GM10248 (cell line): ENCODE measurements at regions not wholly inside any gene's neighbourhood (a gene's known extent, or its start where the extent isn't known, plus 50 kb on each side); places are given as distances from the start of the nearest gene placed in this dataset.

ENCODE experiments used
- CTCF ChIA-PET: fragments of 300-600 bp; sonication (Branson Sonifier 250); formaldehyde crosslinking; extraction: SDS; loops from one replicate; lab custom pipeline; 2021; ENCODE audit warnings: antibody characterized with exemption; lab: Yijun Ruan, JAX
- POLR2A ChIA-PET: fragments of 350-650 bp; sonication (Branson Sonifier 250); formaldehyde crosslinking; extraction: SDS; loops from one replicate; lab custom pipeline; 2020; ENCODE audit warnings: antibody characterized with exemption; lab: Yijun Ruan, JAX
- DNase-seq: peaks from one replicate; pipeline ENCODE4 v3.0.0; 2012; ENCODE audit errors: extremely low spot score
- TF ChIP-seq, protein P1 (sequence below): IDR thresholded peaks from 2 replicates; pipeline ENCODE4 v1.5.1; 2012; ENCODE audit warnings: mild to moderate bottlenecking, low read depth; ENCODE audit errors: extremely low read depth, missing control alignments, control extremely low read depth

DNA sequence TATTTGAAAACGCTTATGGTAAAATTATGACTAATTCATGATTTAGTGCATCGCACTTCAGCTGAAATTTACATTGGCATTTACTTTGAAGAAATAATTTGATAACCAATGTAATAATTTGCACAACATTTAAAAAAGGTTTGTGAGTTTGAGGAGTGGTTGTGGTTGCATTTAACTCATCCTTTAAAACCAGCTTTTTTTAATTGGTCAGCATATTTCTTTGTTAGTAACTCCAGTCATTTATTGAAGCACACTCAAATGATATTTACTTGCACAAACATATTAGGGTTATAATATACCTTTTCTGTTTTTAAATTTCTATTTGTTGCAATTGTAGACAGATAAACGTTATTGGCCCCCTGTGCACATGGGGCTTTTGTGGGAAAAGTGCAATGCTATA is 78.1 kb upstream of the AHI1 start:
- TF ChIP-seq, protein P1, sequence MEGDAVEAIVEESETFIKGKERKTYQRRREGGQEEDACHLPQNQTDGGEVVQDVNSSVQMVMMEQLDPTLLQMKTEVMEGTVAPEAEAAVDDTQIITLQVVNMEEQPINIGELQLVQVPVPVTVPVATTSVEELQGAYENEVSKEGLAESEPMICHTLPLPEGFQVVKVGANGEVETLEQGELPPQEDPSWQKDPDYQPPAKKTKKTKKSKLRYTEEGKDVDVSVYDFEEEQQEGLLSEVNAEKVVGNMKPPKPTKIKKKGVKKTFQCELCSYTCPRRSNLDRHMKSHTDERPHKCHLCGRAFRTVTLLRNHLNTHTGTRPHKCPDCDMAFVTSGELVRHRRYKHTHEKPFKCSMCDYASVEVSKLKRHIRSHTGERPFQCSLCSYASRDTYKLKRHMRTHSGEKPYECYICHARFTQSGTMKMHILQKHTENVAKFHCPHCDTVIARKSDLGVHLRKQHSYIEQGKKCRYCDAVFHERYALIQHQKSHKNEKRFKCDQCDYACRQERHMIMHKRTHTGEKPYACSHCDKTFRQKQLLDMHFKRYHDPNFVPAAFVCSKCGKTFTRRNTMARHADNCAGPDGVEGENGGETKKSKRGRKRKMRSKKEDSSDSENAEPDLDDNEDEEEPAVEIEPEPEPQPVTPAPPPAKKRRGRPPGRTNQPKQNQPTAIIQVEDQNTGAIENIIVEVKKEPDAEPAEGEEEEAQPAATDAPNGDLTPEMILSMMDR = no peak
- POLR2A ChIA-PET = no interaction called here
- no peak for DNase-seq
- CTCF ChIA-PET = interaction anchor here (1.6 kb wide), 2 partner anchors 19 to 22 kb away, joined by 3 to 4 read pairs; no protein-coding TSS in a partner anchor

DNA sequence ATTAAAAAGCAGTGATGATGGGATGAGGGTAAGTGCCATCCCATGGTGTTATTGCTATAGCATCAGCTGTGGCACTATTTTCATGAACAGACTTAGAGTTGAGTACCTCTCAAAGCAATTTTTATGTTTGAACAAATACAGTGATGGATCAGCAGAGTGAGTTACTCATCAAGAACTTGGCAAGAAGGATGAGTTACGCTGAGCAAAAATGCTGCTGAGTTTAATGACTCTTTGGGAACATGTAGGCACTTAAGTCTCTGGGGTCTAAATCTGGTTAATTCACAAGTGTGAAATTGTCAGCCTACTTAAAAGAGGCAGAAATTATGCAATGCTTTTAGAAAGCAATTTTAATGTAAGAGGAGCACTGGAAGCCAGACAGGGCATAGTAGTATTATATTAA is 78.5 kb upstream of the AHI1 start:
- ChIA-PET CTCF (interaction anchor here (1.6 kb wide), 2 partner anchors 19 to 23 kb away, joined by 3 to 4 read pairs; no protein-coding TSS in a partner anchor), POLR2A (no interaction called here)
- TF ChIP-seq, protein P1 = no peak
- no peak for DNase-seq

DNA sequence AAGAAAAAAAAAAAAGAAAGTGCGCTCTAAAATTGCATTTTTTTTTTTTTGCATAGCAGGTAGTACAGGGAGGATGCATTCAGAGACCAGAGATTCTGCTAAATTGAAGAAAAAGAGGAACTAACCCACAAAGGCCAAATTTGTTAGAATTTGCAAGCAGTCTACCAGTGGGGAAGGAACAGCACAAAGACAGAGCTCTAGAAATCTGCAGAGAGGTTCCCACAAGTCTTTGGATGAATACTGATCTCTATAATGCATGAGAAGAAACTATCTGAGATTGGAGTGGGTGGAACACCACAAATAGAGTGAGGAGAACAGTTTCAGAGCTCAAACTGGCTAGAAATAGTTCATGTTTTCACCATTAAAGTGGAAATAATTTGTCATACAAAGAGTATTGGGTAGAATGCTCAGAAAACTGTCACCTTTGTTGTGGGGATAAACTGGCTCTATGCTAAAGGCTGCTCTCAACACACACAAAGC is 79.6 kb upstream of the AHI1 start:
- TF ChIP-seq, protein P1 = no peak
- POLR2A ChIA-PET = interaction anchor here (0.8 kb wide), 1 partner anchor 9 kb away, joined by 7 read pairs; no protein-coding TSS in a partner anchor
- CTCF ChIA-PET = interaction anchor here (0.7 to 1.3 kb wide), 6 partner anchors 9 to 649 kb away, joined by 3 to 5 read pairs (median 4); no protein-coding TSS in a partner anchor
- DNase-seq = peak; percentile 32

DNA sequence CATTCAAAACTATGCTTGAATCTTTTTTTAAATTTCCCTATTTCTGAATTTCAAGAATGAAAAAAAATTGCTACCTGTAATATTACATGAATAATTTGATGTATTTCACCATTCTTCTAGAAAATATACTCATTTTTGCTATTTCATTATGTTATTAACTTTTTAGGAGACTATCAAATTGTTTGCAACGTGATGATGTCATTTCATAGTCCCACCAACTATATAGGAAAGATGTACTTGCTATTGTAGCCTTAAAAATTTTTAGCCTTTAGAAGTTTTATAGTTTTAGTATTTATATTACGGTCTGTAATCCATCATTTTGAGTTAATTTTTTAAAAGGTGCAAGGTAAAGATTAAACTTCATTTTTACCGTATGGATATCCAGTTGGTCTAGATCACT is 81.4 kb upstream of the AHI1 start:
- ChIA-PET CTCF (no interaction called here), POLR2A (no interaction called here)
- TF ChIP-seq, protein P1 = no peak
- no peak for DNase-seq

DNA sequence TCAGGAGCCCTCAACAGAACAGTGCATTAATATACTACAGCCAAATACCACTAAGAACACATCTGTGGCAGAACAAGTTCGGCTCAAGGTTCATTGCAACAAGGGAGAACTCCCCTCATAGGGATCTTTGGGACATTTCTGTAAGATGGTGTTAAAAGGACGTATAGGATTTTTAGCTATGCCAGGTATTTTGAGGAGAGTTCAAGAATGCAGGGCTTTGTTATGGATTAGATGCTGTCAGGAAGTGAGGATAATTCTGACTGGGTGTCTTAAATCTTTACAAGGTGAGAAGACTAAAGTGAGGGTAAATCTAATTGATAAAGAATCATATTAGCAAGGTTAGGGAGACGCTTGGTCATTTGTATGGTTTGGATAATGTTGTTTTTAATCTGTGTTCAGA is 83.7 kb upstream of the AHI1 start:
- POLR2A ChIA-PET = interaction anchor here (0.5 kb wide), 1 partner anchor 18 kb away, joined by 3 read pairs; no protein-coding TSS in a partner anchor
- CTCF ChIA-PET = interaction anchor here (1.1 to 2.0 kb wide), 4 partner anchors 9 to 329 kb away, joined by 3 to 5 read pairs (median 4); no protein-coding TSS in a partner anchor

DNA sequence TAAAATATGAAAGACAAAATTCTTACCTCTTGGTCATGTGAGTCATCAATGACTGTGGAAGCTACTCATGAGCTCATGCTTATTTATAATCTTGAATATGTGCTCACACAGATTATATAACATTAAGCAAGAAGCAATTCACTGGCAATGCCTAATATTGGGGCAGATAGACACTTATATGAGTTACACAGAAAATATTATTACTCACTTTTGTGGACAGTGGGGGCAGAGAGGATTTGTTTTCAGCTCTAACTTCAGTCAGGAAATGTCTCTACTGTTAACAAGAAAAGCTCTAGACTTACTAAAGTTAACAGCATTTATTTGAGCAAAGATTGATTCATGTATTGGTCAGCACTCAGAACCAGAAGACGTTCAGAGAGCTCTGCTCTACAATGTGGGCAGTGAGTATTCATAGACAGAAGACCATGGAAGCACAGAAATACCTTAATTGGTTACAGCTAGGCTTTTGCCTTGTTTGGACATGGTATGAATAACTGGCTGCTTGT is 85.8 kb upstream of the AHI1 start:
- ChIA-PET POLR2A (no interaction called here), CTCF (interaction anchor here (0.8 to 2.0 kb wide), 6 partner anchors 10 to 85 kb away, joined by 3 to 7 read pairs (median 4); no protein-coding TSS in a partner anchor)
- TF ChIP-seq, protein P1 = no peak
- DNase-seq = no peak

More for the DNA sequence above, 83.7 kb upstream of the AHI1 start:
- DNase-seq = no peak
- TF ChIP-seq, protein P1 = no peak
